Forelimb muscle (tissue), 1 donor: ENCODE measurements at regions not wholly inside any gene's neighbourhood (a gene's known extent, or its start where the extent isn't known, plus 50 kb on each side); places are given as distances from the start of the nearest gene placed in this dataset.

Experiments
- DNase-seq: peaks from one replicate; pipeline ENCODE4 v3.0.0-alpha.2; 2013; ENCODE audit warnings: low read depth

- DNase-seq, result no peak
Measured at GRCh38 chr2:126385983-126386382, 270.0 kb upstream of the GYPC start.

DNA sequence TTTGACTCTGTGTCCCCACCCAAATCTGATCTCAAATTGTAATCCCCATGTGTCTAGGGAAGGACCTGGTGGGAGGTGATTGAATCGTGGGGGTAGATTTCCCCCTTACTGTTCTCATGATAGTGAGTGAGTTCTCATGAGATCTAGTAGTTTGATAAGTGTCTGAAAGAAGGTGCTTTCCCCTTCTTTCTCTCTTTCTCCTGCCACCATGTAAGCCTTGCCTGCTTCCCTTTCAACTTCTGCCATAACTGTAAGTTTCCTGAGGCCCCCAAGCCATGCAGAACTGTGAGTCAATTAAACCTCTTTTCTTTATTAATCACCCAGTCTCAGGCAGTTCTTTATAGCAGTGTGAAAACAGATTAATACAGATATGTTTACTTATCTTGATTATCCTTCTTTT lies 266.5 kb upstream of the GYPC start:
- DNase-seq, result no peak

DNA sequence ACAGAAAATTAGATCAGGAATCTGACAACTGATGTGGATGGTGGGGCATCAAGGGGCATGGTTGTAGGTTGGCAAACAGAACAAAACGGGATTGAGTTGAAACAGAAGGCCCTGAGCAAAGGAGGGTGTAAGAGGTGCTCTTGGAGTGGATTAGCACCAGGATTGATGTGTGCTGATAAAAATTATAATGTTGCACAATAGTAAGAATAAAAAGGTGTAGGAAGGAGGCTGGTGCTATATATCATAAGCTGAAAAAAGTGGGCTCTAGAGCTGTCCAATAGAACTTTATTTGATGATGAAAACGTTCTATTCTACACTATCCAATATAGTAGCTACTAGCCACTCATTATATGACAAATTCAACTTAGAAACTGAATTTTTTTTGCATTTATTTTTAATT lies 263.1 kb upstream of the GYPC start:
- no peak for DNase-seq

DNA sequence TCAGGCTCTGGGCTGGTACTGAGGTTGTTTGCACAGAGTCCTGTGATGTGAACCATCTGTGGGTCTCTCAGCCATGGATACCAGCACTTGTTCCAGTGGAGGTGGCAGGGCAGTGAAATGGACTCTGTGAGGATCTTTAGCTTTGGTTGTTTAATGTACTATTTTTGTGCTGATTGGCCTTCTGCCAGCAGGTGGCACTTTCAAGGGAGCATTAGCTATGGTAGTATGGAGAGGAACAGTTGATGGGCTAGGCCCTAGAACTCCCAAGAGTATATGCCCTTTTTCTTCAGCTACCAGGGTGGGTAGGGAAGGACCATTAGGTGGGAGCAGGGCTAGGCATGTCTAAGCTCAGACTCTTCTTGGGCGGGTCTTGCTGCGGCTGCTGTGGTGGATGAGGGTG lies 257.0 kb upstream of the GYPC start:
- DNase-seq, result no peak

DNA sequence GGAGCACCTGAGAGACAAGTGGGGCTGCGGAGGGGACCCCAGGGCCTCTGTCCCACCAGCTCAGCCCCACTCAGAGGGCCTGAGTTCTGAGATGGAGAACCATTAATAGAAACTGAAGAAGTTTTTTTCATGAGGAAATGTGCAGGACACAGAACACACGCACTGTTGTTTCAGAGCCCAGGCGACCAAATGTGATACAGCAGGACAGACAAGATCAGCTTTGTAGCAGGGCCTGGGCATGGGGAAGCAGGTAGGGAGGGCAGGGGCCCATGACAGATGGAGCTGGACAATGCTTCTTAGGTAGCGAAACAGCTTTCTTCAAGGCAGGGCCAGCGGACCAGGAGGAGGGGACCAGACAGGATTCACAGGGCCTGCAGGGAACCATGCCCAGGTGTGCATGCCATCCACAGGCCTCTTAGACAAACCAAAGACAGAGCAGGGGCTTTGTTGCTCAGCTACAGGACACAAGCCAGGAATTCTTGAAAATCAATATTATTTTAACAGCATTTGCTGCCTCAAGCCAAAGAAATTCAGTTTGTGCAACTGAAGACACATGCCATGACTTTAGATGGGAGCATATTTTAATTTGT lies 252.8 kb upstream of the GYPC start:
- DNase-seq, result no peak

DNA sequence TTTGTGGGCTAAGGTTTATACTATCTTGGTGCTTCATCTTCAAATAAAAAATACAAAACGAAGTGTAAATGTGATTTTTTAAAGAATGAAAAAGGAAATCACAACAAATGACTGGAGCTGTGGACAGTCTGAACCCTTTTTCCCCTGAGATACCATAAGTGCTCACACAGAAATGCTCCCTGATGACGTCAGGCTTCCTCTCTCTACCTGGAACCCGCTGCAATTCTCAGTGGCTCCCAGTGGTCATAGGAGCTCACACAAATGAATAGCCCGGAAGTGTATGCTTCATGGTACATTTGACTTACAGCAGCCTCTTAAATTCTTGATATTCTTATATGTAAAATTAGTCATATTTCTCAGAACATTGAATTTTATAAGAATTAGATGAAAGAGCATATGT lies 249.7 kb upstream of the GYPC start:
- no peak for DNase-seq

DNA sequence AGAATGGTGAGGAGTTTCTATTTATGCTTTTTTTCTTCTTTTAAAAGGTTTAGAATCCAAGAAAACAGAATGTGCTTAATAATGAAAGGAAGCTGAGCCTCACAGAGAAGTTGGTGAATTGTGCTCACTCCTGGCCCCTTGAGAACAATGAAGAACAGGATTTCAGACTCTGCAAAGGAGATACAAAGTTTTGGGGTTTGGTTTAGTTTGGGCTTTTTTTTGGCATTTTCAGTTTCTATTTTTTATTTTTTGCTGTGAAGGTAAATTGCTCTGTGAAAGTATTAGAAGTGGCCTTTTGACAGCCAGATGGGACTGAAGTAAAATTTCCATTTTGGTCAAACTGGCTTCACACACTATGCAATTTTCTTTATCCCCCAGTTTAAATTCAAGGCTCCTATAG lies 247.3 kb upstream of the GYPC start:
- DNase-seq, result no peak

DNA sequence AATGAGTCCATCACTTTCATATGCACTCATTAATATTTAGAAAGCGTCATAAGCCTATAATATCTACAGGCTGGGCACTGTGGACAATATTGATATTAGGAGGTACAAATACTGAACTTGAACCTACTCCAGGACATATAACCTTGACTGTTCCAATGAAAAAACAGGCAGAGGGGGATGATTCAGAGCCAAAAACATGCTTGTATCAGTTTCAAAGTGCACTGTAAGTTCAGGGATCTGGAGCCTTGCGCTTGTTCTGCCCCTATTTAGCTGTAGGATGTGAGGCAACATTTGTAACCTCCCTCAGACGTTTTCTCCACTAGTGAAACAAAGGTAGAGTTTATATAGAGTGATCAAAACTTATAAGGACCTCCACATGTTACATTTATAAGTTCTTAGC lies 246.1 kb upstream of the GYPC start:
- no peak for DNase-seq

DNA sequence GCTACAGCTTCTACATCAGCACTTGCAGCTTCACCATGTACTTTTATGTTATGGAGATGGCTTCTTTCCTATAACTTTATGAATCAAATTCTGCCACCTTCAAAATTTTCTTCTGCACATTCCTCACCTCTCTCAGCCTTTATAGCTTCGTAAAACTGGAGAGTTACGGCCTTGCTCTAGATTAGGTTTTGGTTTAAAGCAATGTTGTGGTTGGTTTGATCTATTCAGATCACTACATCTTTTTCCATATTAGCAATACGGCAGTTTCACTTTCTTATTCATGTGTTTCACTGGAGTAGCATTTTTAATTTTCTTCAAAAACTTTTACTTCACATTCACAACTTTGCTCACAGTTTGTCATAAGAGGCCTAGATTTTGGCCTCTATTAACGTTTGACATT lies 242.9 kb upstream of the GYPC start:
- DNase-seq, result no peak

- DNase-seq, result no peak
Measured at GRCh38 chr2:126419403-126419802, 236.6 kb upstream of the GYPC start.

GRCh38 chr2:126425943-126426342 lies 230.0 kb upstream of the GYPC start:
- no peak for DNase-seq

- no peak for DNase-seq
Measured at GRCh38 chr2:126429103-126429502, 226.9 kb upstream of the GYPC start.

DNA sequence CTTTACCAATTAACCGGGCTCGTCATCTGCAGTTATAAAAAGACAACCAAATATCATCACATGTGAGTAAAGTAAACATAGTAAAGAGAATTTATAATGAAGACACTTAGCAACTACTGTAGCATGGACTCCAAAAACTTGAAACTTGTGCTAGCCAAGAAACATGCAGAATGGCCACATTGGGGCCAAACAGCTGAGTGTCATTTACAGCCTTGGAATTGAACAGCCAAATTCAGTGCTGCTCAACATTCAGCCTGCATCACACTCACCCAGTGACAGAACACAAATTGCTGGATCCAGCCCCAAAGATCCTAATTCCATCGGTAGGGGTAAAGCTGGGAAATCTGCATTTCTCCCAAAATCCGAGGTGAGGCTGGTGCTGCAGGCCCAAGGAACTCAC lies 224.8 kb upstream of the GYPC start:
- DNase-seq, result peak; percentile 35

- no peak for DNase-seq
Measured at GRCh38 chr2:126436411-126436810, 219.5 kb upstream of the GYPC start.

DNA sequence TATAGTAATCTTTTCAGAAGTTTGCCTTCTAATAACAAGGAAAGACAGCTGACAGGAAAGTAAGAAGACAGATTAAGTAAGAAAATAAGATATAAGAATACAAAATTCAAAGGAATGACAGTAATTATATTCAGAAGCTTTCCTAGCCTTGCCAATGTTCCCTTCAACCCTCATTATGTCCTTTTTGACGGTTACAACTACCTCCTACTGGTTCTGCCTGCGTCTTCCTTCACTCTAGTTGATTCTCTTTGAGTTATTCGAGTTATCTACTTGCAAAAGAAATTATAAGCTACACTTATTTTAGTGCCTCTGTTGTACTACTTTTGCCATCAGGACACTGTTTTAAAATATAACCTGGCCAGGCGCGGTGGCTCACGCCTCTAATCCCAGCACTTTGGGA lies 218.9 kb upstream of the GYPC start:
- no peak for DNase-seq

GRCh38 chr2:126444512-126444911 lies 211.4 kb upstream of the GYPC start:
- DNase-seq, result no peak

DNA sequence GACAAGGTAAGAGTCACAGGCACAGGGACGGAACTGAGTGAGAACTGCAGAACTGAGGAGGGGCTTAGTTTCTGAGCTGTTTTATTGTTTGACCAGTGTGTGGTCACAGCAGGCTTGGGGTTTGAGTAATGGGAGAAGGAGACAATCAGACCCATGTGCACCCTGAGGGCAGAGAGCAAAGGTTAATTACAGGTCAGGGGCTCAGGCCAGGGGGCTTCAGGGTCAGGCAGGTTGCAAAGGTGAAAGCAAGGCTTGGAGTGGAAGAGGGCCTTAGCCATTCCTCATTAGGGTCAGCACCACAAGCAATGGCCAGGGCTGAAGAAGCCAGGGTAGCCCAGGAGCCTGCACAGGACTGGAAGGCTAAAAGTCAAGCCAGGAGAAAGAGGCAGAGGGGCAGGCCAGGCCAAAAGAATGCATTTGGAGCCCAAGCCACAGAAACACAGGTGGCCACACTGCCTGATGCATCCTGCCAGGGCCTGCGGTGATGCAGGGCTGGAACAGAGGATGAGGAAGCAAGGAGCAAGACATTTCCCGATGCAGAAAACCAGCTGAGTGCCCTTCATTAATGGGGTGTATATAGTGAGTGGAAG lies 209.8 kb upstream of the GYPC start:
- DNase-seq, result no peak

- DNase-seq, result no peak
Measured at GRCh38 chr2:126448611-126449010, 207.3 kb upstream of the GYPC start.

DNA sequence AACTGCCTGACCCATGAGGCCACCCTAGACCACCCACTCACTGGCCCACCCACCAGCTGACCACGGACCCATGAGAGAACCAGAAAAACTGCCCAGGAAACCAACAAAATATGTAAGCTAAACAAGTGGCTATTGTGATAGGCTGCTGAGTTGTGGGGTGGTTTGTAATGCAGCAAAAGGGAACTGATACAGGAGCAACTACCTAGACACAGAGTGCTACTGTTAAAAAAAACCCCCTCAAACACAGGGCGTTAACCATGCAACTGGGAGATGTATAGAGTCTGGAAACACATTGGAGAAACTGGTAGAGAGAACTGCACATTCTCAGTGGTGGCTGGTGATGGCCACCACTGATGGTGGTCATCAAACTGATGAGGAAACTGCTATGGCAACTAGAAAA lies 206.3 kb upstream of the GYPC start:
- DNase-seq, result no peak

DNA sequence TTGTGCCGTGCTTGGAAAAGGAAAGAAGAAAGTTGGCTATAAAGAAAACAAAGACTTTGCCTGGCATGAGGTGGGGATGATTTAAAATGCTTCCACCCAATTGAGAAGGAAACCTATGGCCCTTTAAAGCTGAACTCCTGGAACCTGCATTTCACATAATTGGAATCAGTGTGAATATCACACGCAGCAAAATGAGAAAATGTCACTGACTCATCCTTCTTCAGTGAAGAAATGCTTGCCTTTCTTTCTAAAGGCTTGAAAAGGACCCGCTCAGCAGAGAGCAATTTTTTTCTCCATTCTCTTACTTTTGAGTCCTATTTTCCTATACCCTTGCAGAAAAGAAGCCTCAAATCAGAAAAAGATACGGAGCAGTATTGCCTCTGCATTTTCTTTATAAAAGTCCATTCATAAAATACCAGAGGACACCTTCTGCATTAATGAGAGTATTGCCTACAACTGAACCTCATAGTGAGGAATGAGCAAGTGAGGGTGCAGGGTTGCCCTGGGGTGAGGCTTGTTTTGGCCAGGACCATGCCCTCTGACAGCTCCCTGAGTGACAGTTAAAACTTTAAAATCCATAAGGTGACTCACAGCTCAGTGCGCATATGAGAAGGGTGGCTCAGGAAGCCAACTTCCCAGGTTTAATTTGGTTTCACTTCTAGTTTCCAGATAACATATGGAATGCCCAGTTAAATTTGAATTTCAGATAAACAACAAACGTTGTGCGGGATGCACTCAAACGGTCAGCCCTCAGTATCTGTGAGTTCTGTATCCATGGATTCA lies 191.9 kb upstream of the GYPC start:
- no peak for DNase-seq

GRCh38 chr2:126467367-126468054 lies 188.4 kb upstream of the GYPC start:
- DNase-seq, result no peak

GRCh38 chr2:126475031-126475430 lies 180.9 kb upstream of the GYPC start:
- no peak for DNase-seq

DNA sequence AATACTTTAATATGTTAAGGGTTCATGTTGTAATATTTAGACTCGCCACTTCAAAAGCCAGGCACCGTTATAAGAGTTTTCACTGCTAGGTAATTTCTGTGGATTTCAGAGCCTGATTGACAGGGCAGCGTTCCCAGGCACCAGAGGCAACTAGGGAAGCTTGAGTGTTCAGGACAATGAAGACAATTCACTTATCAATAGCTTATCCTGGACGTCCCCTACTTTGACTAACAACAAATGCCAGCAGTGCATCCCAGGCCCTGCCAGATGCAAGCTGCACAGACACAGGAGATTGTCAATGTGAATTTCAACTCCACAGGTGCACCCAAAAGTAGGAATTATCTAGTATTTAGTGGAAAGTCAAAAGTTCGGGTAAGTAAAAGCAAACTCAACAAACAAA lies 179.3 kb upstream of the GYPC start:
- DNase-seq, result no peak
